ENCODE measurements at regions not wholly inside any gene's neighbourhood (a gene's known extent, or its start where the extent isn't known, plus 50 kb on each side); places are given as distances from the start of the nearest gene placed in this dataset.

- no peaks in the 10 kb centered on the region for H3K4me1 Mint-ChIP-seq (ENCODE audit: low read depth)
- no peak overlapping the region for H3K4me3 Mint-ChIP-seq
- no peak for TF ChIP-seq CTCF (IDR thresholded peaks at IDR 0.05)
- Histone ChIP-seq H3K27ac (ENCODE audit: low read depth in 1 of 2, low read length in 2 of 2) (no peak overlapping the region), H3K4me1 (ENCODE audit: insufficient read depth, low read length) (no peaks in the 10 kb centered on the region), H3K4me3 (ENCODE audit: low read length) (no peak overlapping the region), H3K9me3 (ENCODE audit: control insufficient read depth in 1 of 2, insufficient read depth in 1 of 2, low read length in 2 of 2) (no peaks in the 10 kb centered on the region), H3K27me3 (ENCODE audit: control insufficient read depth in 1 of 2, insufficient read depth in 2 of 2, low read length in 2 of 2) (no peaks in the 10 kb centered on the region), H3K36me3 (ENCODE audit: insufficient read depth, low read length) (no peaks in the 10 kb centered on the region)
- no peaks in the 10 kb centered on the region for H3K36me3 Mint-ChIP-seq (ENCODE audit: low read depth)
- intact Hi-C loops (cut with DNase I, micrococcal nuclease): no loop called here
- DNase-seq: no peak
- H3K9me3 Mint-ChIP-seq: no peaks in the 10 kb centered on the region
- ATAC-seq (ENCODE audit: poor library complexity): no peak
- no peak overlapping the region for H3K27ac Mint-ChIP-seq
- ChIA-PET CTCF (no interaction called here), POLR2A (no interaction called here)
- H3K27me3 Mint-ChIP-seq: no peaks in the 10 kb centered on the region
Measured at GRCh38 chr10:52563360-52563759, 209.2 kb downstream of the MBL2 start.

- Histone ChIP-seq H3K27me3 (ENCODE audit: control insufficient read depth in 1 of 2, insufficient read depth in 2 of 2, low read length in 2 of 2) (no peaks in the 10 kb centered on the region), H3K27ac (ENCODE audit: low read depth in 1 of 2, low read length in 2 of 2) (no peak overlapping the region), H3K9me3 (ENCODE audit: control insufficient read depth in 1 of 2, insufficient read depth in 1 of 2, low read length in 2 of 2) (no peaks in the 10 kb centered on the region), H3K4me1 (ENCODE audit: insufficient read depth, low read length) (no peaks in the 10 kb centered on the region), H3K36me3 (ENCODE audit: insufficient read depth, low read length) (no peaks in the 10 kb centered on the region), H3K4me3 (ENCODE audit: low read length) (no peak overlapping the region)
- DNase-seq (no peak), ATAC-seq (ENCODE audit: poor library complexity) (no peak)
- intact Hi-C loops (cut with DNase I, micrococcal nuclease): no loop called here
- Mint-ChIP-seq H3K27me3 (no peaks in the 10 kb centered on the region), H3K27ac (no peak overlapping the region), H3K4me3 (no peak overlapping the region), H3K4me1 (ENCODE audit: low read depth) (no peaks in the 10 kb centered on the region), H3K36me3 (ENCODE audit: low read depth) (no peaks in the 10 kb centered on the region), H3K9me3 (no peaks in the 10 kb centered on the region)
- POLR2A ChIA-PET: no interaction called here
- CTCF ChIA-PET: no interaction called here
- no peak for TF ChIP-seq CTCF (IDR thresholded peaks at IDR 0.05)
Measured at GRCh38 chr10:52566471-52567246, 205.9 kb downstream of the MBL2 start.

- no peaks in the 10 kb centered on the region for H3K4me1 Mint-ChIP-seq (ENCODE audit: low read depth)
Measured at GRCh38 chr10:52567247-52567580, 205.4 kb downstream of the MBL2 start.

More at GRCh38 chr10:52567247-52567580, 205.4 kb downstream of the MBL2 start:
- H3K9me3 Mint-ChIP-seq: no peaks in the 10 kb centered on the region
- H3K4me1 ChIP-seq (ENCODE audit: insufficient read depth, low read length): no peaks in the 10 kb centered on the region
- no peaks in the 10 kb centered on the region for H3K36me3 Mint-ChIP-seq (ENCODE audit: low read depth)
- no peaks in the 10 kb centered on the region for H3K36me3 ChIP-seq (ENCODE audit: insufficient read depth, low read length)
- H3K27ac Mint-ChIP-seq: no peak overlapping the region
- no peak overlapping the region for H3K27ac ChIP-seq (ENCODE audit: low read depth in 1 of 2, low read length in 2 of 2)
- no peak for DNase-seq
- ChIA-PET CTCF (no interaction called here), POLR2A (no interaction called here)
- H3K4me3 Mint-ChIP-seq: no peak overlapping the region
- no peaks in the 10 kb centered on the region for H3K27me3 ChIP-seq (ENCODE audit: control insufficient read depth in 1 of 2, insufficient read depth in 2 of 2, low read length in 2 of 2)
- no peak for ATAC-seq (ENCODE audit: poor library complexity)
- intact Hi-C loops (cut with DNase I, micrococcal nuclease): no loop called here
- no peak for TF ChIP-seq CTCF (IDR thresholded peaks at IDR 0.05)
- H3K9me3 ChIP-seq (ENCODE audit: control insufficient read depth in 1 of 2, insufficient read depth in 1 of 2, low read length in 2 of 2): no peaks in the 10 kb centered on the region
- no peaks in the 10 kb centered on the region for H3K27me3 Mint-ChIP-seq
- no peak overlapping the region for H3K4me3 ChIP-seq (ENCODE audit: low read length)
